GM19463 (cell line): ENCODE measurements at regions not wholly inside any gene's neighbourhood (a gene's known extent, or its start where the extent isn't known, plus 50 kb on each side); places are given as distances from the start of the nearest gene placed in this dataset.

Experiments
- ATAC-seq: cut with Tn5 transposase; IDR thresholded peaks from one replicate; pipeline ENCODE4 v1.9.1; 2021; ENCODE audit warnings: mild to moderate bottlenecking, moderate library complexity; ENCODE audit not compliant: unreplicated experiment

DNA sequence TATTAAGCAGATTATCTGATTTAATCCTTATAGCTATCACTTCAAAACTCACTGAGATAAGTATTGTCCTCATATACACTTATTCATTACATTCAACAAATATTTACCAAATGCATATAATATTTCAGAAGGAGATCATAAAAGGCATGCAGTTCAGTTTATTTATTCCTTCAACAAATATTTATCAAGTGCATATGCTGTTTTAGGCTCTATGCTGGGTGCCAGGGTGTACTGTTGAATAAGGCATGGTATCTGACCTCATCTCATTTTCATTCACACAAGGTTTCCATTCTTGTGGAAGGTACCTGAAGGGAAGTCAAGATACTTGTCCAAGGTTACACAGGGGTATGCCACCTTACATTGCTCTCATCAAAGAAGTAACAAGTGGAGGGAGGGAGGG, 213.0 kb downstream of the INSIG2 start:
- ATAC-seq: no peak

DNA sequence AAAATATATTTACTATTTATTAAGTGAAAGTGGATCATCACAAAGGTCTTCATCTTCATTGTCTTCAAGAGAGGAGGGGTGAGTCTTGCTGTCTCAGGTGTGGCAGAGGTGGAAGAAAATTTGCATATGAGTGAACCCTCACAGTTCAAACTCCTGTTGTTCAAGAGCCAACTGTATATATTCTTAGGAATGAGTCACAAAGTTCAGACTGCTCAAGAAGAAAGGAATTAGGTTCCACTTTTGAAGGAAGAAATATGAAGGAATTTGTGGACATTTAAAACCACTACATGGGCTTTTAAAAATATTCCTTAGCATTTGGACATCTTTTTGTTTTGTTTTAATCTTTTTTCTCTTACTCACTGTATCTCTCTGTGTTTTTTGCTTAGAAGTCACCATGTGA, 212.6 kb downstream of the INSIG2 start:
- ATAC-seq: no peak

DNA sequence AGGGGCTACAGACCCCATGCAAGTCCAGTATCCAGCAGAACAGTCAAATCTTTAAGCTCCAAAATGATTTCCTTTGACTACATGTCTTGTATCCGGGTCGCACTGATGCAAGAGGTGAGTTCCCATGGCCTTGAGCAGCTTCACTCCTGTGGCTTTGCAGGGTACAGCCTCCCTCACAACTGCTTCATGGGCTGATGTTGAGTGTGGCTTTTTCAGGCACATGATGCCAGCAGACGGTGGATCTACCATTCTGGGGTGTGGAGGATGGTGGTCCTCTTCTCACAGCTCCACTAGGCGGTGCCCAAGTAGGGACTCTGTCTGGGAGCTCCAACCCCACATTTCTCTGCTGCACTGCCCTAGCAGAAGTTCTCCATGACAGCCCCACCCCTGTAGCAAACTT, 208.4 kb downstream of the INSIG2 start:
- ATAC-seq: no peak

DNA sequence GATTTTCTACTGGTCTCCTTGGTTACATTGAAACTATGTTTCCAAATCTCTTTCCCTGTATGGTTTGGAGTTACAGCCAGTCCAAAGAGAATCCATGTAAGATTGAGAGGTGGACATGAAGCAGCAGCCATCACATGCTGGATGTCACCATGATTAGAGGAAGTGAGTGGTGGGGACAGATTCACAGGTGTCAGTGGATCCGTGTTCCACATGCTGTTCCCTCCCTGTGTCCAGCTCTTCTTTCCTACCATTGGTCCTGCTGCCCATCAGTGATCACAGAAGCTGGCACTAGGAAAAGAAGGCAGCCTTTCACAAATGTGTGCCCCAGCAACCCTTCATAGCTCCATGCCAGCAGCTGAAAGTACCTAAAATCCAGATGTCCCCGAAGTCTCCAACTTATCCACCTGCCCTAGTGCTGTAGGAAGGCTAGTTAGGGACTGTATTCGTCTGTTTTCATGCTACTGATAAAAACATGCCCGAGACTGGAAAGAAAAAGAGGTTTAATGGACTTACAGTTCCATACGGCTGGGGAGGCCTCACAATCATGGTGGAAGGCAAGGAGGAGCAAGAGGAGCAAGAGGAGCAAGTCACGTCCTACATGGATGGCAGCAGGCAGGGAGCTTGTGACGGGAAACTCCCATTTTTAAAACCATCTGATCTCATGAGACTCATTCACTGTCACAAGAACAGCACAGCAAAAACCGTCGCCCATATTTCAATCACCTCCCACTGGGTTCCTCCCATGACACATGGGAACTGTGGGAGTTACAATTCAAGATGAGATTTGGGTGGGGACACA, 207.5 kb downstream of the INSIG2 start:
- no peak for ATAC-seq

DNA sequence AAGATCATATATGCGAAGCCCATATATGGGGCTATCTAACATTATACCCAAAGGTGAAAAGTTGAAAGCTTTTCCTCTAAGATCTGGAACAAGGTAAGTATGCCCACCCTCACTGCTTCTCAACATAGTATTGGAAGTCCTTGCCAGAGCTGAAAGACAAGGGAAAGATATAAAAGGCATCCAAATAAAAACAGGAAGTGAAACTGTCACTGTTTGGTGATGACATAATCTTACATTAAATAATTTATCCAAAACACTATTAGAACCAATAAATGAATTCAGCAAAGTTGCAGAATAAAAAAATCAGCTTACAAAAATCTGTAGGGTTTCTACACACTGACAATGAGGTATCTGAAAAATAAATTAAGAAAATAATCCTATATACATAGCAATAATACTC, 205.8 kb downstream of the INSIG2 start:
- ATAC-seq: no peak

DNA sequence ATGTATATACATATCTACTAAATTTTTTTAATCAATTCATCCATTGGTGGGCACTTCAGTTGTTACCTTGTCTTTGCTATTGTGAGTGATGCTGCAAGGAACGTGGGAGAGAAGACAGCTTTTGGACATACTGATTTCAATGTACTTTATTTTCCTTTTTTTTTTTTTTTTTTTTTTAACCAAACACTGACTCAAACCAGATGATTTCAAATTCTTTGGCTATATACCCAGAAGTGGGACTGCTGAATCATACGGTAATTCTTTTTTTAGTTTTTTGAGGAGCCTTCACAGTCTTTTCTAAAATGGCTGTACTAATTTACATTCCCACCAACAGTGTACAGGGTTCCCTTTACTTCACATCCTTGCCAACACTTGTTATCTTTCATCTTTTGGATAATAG, 204.7 kb downstream of the INSIG2 start:
- ATAC-seq: no peak

DNA sequence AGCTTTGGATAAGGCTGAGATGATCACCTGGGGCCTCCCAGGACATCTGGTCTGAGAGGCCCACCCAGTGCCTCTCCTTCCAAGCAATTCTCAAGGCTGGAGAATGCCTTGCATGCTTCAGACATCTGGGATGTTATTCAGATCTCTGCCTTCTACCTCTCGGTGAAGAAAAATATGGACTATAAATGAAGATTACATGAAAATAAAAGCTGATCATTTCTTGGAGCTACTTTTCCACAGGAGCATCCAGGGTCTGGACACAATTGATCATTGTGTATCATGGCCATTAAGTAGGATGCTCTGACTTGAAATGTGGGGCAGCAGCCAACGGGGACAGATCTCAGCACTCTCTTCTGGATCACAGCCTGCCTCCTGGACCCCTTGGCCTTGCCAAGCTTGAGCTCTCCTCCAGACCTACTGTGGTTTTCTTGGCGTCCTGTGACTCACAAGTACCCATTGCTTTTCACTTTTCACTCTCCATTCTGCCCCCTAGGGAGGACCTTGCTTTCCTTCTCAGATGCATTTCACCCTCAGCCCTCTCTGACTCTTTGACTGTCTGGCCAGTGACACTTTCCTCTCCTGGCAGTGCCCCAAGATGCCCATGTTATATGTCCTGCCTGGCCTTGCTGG, 203.1 kb downstream of the INSIG2 start:
- no peak for ATAC-seq

DNA sequence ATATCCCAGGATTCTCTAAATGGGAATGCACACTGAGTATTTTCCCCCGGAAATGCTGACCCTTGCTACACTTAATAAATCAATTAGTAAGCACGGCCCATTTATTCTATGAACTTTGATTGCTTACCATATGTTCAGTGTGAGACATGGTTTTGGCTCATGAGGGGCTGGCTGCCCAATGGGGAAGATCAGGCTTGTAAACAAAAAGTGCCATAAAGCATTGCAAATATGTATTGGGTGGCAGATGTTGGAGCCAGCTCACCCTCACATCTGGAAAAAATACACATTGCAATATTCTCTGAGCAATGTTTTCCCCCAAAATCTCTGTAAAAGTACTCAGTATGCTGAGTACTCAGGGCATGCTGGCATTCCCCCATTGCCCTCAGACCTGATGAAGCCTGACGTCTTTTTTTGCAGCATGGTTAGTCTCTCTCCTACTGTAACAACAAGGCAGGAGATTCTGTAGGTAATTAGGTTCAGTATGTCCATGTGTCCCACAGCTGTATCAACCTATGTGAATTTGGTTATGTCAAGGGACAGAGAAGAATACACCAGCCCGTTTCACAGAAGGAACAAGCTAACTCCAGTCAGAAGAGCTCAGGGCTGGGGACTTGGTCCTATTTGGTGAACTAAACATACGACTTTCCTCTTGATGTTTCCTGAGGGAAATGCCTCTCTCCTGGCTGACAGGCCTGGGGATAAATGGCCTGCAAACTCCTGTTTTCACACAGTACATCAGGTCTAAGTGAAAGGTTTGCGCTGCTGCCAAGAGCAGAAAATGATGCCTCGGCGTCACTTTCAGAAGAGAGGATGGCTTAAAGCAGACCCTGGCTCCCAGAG, 202.4 kb downstream of the INSIG2 start:
- ATAC-seq: no peak

DNA sequence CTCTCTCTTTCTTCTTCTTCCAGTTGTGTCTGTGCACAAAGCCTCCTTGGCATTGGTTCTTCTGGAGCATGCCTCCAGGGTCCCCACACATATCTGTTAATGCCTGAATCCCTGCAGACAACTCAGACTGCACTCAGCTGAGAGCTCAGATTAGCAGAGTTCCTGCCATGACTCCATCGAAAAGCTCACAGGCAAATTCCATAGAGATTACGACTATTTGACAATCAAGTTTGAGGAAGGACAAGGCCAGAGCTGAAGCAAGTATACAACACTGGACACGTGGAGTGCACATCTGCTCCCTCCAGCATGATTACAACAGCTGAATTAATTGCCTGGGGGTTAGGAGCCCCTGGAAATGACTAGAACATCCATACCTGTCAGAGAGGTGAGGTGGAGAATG, 190.7 kb downstream of the INSIG2 start:
- no peak for ATAC-seq

DNA sequence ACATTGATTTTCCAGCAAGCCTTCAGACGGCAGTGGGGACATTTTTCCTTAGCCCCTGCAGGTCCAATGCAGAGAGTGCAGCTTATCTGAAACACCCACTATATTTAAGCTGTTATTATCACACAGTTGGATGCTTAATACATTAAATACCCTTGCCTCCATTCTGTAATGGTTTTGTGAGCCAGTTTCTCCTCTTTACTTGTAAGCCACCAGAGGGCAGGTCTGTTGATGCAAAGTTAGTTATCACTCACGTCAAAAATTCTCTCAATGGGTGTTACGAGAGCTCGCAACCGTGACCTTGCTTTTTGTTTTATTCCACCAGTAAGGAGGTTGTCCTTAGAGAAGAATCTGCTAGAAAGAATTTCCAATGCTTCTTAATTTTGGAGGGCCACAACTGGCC, 189.8 kb downstream of the INSIG2 start:
- no peak for ATAC-seq

DNA sequence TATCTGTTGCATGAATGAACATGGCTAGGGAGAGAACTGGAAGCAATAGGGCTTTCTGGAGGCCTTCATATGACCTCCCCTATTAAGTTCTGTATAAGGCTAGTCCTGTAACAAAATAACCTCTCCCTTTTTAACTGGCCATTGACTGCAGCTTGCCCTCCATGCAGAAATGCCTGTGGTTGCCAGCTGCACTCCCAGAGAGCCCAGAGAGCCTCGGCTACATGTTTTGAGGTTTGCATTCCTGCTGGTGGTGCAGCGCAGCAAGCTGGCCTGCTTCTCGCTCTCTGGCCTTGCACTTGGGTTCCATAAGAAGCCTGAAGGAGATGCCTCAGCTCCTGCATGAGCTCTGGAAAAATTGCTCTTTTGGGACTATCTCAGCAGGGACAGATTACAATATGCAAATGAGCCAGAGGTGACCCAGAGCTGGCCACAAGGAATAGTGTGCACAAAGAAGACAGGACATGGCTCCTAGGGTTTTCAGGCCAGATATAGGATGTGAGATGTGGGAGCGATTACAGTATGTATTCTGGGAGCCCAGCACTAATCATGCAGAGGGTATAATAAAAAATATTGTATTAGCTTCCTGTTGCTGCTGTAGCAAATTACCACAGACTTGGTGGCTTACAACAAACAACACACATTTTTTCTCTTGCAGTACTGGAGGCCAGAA, 186.7 kb downstream of the INSIG2 start:
- ATAC-seq: no peak

DNA sequence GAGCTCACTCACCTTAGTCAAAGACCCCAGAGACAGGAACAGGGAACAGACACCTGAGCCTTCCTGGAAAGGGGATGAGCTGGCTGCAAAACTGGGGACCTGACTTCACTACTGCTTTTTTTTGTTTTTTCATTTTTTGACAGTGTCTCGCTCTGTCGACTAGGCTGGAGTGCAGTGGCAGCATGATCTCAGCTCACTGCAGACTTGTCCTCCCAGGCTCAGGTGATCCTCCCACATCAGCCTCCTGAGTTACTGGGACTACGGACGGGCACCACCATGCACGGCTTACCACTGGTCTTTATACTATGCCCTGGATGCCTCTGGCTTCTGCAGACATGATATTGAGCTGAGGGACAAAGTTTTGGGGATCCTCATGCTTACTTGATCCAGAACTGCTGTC, 184.1 kb downstream of the INSIG2 start:
- ATAC-seq: no peak

DNA sequence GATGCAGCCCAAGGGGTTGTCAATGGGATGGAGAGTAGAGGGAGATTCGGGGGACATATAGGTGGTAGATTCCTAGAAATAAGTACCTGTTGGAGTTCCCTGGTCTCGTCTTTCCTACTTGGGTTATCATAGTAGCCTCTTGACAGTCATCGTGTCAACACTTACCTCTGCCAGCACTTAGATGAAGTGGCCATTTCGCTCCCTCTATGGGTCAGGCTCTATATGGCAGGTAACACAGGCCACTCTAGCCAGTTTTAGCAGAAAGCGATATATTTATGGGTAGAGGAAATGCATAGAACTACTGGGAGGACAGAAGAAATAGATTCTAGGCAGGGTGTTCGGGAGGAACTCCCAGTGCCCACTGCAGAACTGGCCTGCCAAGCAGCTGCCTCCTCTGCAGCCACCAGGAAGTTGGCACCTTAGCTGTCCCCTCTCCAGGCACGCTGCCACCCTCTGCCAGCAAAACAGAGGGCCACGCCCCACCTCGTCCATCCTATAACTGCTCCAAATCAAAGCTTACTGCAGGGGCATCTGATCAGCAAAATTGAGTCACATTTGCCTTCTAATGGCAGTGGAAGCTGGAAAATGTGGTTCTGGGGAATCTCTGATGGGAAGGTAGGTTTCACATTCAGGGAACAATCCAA, 181.3 kb downstream of the INSIG2 start:
- peak; percentile 60 for ATAC-seq

DNA sequence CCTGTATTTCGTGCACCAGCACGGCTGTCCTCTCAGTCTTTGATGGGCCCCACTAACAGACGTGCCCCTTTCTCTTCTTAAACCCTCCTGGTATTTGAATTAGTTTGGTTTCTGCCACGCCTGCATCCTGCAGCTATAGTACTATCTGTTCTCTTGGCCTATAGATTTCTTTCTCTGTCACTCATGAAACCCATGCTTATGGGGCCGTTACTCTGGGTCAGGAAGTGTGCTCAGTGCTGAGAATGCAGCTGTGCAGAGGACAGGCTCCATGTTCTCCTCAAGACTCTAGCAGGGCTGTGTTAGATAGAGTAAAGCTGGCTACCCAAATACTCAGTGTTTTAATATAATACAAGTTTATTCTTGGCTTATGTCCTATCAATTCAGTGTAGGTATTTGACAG, 180.0 kb downstream of the INSIG2 start:
- no peak for ATAC-seq

DNA sequence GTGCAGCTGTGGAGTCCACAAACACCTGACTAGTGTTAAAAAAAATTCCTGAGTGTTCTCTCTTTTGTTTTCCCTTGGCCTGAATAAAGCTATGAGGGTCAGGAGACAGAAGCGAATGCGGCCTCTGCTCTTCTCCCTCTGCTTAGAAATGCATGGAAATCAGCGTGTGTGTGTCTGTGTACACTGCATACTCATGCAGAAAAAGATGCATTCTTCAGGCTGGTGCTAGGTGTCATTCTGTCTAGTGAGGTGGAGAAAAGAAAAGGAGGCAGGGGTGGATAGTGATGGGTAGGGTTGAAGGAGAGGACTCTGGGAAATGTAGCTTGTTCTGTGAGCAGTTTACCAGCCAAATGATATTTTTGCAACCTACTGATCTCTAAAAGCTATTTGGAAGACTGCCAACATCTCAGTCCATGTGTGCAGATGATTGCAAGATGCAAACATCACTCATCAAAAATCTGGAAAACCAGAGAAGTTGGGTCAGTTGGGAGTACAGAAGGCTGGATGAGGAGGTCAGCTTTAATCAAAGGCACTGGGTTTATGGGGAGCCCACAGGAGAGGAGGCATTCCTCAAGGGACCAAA, 177.7 kb downstream of the INSIG2 start:
- no peak for ATAC-seq

DNA sequence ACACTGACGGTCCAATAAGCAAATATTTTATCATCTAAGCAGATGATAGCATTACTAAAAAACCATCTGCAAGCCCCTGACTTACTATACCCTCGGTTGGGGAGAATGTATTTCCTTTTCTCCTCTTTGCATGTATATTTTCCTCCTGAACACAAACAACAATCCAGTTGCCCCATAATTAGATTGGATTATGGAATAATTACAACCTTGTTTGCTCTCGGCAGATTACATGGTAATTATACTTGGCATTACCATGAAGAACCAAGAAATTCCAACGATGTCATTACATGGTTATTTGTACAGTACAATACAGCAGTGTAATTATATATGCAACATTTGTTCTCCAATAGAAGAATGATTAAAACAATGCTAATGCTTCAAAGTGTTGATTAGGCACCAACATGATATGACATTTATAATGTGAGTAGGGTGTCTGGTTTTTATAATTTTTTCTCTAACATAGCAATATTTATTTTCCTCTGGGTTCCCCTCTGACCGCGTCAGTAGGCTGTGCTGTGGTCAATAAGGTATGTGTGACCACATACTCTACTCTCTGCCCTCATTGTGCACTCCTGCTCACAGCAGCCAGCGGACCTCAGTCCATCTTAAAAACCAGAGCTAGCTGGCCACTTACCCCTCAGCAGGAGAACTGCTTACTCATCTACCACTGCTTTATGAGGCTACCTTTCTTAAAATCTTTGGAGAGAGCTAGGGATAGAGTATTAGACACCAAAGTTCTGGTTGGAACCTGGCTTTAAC, 176.1 kb downstream of the INSIG2 start:
- no peak for ATAC-seq

DNA sequence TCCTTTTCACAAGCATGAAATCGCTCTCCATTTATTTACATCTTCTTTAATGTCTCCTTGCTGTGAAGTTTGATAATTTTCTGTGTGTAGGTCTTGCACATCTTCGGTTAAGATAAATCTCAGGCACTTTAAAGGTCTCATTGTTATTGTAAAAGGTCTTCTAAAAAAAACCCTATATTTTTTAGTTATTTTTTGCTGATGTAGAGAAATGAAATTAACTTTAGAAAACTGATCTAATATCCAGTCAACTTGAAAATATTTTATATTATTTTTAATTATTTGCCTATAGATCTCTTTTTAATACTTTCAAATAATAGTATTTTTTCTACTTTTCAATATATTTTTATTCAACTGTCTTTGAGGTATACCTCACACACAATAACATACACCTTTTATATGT, 169.4 kb downstream of the INSIG2 start:
- ATAC-seq: no peak

DNA sequence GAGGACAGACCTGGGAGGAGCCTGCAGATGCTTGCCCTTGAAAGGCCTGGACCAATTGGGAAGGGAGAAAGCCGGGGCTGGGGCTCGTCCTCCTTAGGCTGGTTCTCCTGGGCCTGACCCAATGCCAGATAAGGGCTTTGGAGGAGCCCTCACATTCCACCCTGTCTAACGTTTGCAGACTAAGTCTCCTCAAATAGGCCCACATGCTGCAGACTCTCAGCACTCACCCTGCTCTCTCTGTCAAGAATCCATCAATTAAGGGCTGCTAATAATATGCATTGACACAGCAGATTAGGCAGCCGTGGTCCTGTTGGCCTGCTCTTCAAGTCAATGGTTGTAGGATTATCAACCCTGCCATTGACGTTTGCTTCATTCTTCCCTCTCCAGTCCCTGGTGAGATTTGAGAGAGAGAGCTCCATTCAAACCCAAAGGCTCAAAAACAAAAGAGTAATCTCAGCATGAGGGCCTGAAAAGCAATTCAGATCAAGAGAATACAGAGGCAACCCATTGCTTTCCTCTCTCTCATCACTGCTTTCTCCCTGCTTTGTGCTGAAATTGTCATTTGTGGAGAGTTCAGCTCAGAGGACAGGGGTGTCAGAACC, 167.6 kb downstream of the INSIG2 start:
- ATAC-seq: no peak

DNA sequence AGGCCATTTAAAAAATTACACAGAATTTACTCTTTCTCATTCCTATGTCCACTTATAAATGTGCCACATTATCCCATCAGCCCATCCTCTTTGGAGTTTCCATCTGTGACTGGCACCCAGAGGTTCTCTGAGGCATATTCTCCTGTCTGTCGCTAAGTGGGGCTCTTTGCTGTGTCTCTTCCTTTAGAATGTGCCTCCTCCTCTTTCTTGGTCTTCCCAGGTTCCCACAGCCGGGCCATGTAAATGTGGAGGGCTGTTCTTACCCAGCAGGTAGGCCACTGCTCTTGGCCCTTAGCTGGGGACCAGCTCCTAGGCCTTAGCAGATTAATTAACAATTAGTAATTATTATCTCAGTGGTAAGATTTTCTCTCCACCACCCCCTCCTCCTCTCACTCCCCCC, 167.0 kb downstream of the INSIG2 start:
- no peak for ATAC-seq
